ENCODE measurements at regions not wholly inside any gene's neighbourhood (a gene's known extent, or its start where the extent isn't known, plus 50 kb on each side); places are given as distances from the start of the nearest gene placed in this dataset.

DNA sequence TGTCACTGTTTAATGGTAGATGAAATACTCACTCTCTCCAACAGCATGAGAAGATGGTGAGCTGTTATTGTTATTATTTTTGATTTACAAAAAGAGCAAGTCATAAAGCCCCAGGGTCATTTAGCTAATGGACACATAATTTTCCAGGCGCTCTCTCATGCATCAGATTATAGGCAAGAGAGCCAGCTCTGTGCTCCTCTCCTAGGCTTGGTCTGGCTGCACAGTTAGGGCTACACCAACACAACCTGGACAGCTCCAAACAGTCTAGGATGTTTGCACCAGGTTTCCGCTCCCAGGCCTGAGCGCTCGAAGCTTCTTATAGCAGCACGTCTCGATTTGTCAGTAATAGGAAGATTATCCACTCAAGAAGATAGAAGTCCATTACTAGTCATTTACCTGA lies 123.7 kb downstream of the FAM43A start:
- no peaks in the 10 kb centered on the region for H3K36me3 ChIP-seq (ENCODE audit: insufficient read depth, low read length)
- no peaks in the 10 kb centered on the region for H3K9me2 ChIP-seq (replicated peaks; ENCODE audit: low read depth, low read length)
- H3K4me2 ChIP-seq (ENCODE audit: low read depth, low read length, poor library complexity, severe bottlenecking): no peak overlapping the region
- H3K27me3 ChIP-seq (ENCODE audit: insufficient read depth, low read length, poor library complexity, severe bottlenecking): no peaks in the 10 kb centered on the region
- H3K9ac ChIP-seq (ENCODE audit: low read depth, low read length, poor library complexity, severe bottlenecking): no peak overlapping the region
- TF ChIP-seq, protein P1, sequence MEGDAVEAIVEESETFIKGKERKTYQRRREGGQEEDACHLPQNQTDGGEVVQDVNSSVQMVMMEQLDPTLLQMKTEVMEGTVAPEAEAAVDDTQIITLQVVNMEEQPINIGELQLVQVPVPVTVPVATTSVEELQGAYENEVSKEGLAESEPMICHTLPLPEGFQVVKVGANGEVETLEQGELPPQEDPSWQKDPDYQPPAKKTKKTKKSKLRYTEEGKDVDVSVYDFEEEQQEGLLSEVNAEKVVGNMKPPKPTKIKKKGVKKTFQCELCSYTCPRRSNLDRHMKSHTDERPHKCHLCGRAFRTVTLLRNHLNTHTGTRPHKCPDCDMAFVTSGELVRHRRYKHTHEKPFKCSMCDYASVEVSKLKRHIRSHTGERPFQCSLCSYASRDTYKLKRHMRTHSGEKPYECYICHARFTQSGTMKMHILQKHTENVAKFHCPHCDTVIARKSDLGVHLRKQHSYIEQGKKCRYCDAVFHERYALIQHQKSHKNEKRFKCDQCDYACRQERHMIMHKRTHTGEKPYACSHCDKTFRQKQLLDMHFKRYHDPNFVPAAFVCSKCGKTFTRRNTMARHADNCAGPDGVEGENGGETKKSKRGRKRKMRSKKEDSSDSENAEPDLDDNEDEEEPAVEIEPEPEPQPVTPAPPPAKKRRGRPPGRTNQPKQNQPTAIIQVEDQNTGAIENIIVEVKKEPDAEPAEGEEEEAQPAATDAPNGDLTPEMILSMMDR (conservative IDR thresholded peaks at IDR 0.05; ENCODE audit: low read length): no peak
- no peak for TF ChIP-seq EZH2phosphoT487 (IDR thresholded peaks at IDR 0.05; ENCODE audit: borderline replicate concordance)
- H3K79me2 ChIP-seq (ENCODE audit: insufficient read depth, low read length): no peaks in the 10 kb centered on the region
- no peaks in the 10 kb centered on the region for H4K20me1 ChIP-seq (ENCODE audit: insufficient read depth, low read length, poor library complexity, severe bottlenecking)
- H3F3A ChIP-seq (ENCODE audit: low read depth): no peaks in the 10 kb centered on the region
- H3K9me3 ChIP-seq (ENCODE audit: insufficient read depth, low read depth, low read length): no peaks in the 10 kb centered on the region
- H2AFZ ChIP-seq (ENCODE audit: low read length): no peak overlapping the region
- no peak overlapping the region for H3K4me3 ChIP-seq (ENCODE audit: low read length, poor library complexity, severe bottlenecking)
- peaks cover 6% of the 10 kb centered on the region for H3K4me1 ChIP-seq (ENCODE audit: insufficient read depth, low read length, poor library complexity, severe bottlenecking)

DNA sequence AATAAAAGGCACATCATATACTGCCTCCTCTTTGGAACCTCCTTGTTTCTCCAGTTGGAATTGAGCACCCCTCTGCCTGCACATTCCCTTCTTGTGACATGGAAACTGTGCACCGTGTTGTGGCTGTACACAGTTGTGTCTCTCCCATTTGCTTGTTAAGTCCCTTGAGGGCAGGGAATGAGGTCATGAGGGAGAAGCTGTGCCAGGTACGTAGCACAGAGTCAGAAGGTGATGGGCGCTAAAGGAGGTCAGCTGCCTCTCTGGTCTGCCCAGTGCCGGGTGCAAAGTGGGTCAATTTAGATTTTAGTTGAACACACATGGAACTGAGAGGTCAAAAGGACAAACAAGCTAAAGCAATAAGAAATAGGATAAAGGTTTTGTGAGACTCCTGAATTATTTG lies 124.4 kb downstream of the FAM43A start:
- Histone ChIP-seq H3K27me3 (ENCODE audit: insufficient read depth, low read length, poor library complexity, severe bottlenecking) (no peaks in the 10 kb centered on the region), H2AFZ (ENCODE audit: low read length) (no peak overlapping the region), H3K9me2 (replicated peaks; ENCODE audit: low read depth, low read length) (no peaks in the 10 kb centered on the region), H3K4me3 (ENCODE audit: low read length, poor library complexity, severe bottlenecking) (no peak overlapping the region), H3K9ac (ENCODE audit: low read depth, low read length, poor library complexity, severe bottlenecking) (no peak overlapping the region), H4K20me1 (ENCODE audit: insufficient read depth, low read length, poor library complexity, severe bottlenecking) (no peaks in the 10 kb centered on the region), H3K4me1 (ENCODE audit: insufficient read depth, low read length, poor library complexity, severe bottlenecking) (peaks cover 6% of the 10 kb centered on the region), H3K36me3 (ENCODE audit: insufficient read depth, low read length) (no peaks in the 10 kb centered on the region), H3K4me2 (ENCODE audit: low read depth, low read length, poor library complexity, severe bottlenecking) (no peak overlapping the region), H3K79me2 (ENCODE audit: insufficient read depth, low read length) (no peaks in the 10 kb centered on the region), H3K9me3 (ENCODE audit: insufficient read depth, low read depth, low read length) (no peaks in the 10 kb centered on the region), H3F3A (ENCODE audit: low read depth) (no peaks in the 10 kb centered on the region)
- TF ChIP-seq, protein P1 (conservative IDR thresholded peaks at IDR 0.05; ENCODE audit: low read length): no peak
- no peak for TF ChIP-seq EZH2phosphoT487 (IDR thresholded peaks at IDR 0.05; ENCODE audit: borderline replicate concordance)

DNA sequence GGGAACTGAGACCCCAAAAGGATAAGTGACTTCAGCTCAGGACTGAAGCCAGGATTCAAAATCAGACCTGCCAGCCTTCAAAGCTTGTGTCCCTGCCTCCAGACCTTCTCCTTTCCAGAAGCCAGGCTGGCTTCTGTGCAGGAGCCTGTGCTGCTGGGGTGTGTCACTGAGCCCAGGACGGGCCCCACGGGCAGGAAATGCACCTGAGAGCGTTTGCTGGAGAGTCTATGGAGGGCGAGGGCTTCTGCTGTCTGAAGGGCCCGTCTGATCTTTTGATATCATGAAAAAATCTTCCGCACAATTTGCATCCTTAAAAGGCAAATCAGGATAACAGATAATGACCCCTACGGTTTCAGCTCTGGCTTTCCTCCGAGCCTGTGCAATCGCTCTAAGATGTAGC lies 125.4 kb downstream of the FAM43A start:
- H3K4me2 ChIP-seq (ENCODE audit: low read depth, low read length, poor library complexity, severe bottlenecking): no peak overlapping the region
- no peaks in the 10 kb centered on the region for H3K27me3 ChIP-seq (ENCODE audit: insufficient read depth, low read length, poor library complexity, severe bottlenecking)
- no peaks in the 10 kb centered on the region for H3K9me2 ChIP-seq (replicated peaks; ENCODE audit: low read depth, low read length)
- H4K20me1 ChIP-seq (ENCODE audit: insufficient read depth, low read length, poor library complexity, severe bottlenecking): no peaks in the 10 kb centered on the region
- H2AFZ ChIP-seq (ENCODE audit: low read length): no peak overlapping the region
- H3K4me1 ChIP-seq (ENCODE audit: insufficient read depth, low read length, poor library complexity, severe bottlenecking): peaks cover 6% of the 10 kb centered on the region
- H3K9ac ChIP-seq (ENCODE audit: low read depth, low read length, poor library complexity, severe bottlenecking): no peak overlapping the region
- H3K36me3 ChIP-seq (ENCODE audit: insufficient read depth, low read length): no peaks in the 10 kb centered on the region
- H3K4me3 ChIP-seq (ENCODE audit: low read length, poor library complexity, severe bottlenecking): no peak overlapping the region
- no peaks in the 10 kb centered on the region for H3F3A ChIP-seq (ENCODE audit: low read depth)
- H3K79me2 ChIP-seq (ENCODE audit: insufficient read depth, low read length): no peaks in the 10 kb centered on the region
- TF ChIP-seq EZH2phosphoT487 (IDR thresholded peaks at IDR 0.05; ENCODE audit: borderline replicate concordance): no peak
- TF ChIP-seq, protein P1 (conservative IDR thresholded peaks at IDR 0.05; ENCODE audit: low read length): no peak
- H3K9me3 ChIP-seq (ENCODE audit: insufficient read depth, low read depth, low read length): no peaks in the 10 kb centered on the region

All from Loucy (cell line).